IMR-90 (cell line): ENCODE measurements at regions not wholly inside any gene's neighbourhood (a gene's known extent, or its start where the extent isn't known, plus 50 kb on each side); places are given as distances from the start of the nearest gene placed in this dataset.
A peak's percentile ranks its signal among the peaks of the same experiment; 100 is the strongest.

Experiments
- ATAC-seq: fragments of 200-7000 bp; cut with Tn5 transposase; 2 replicates; pipeline ENCODE4 v1.9.1; 2020; ENCODE audit warnings: low read depth, mild to moderate bottlenecking, moderate library complexity
- BruUV-seq: library from RNA; stranded (reverse); fragments of 400-500 nt; replicated peaks from 2 replicates; lab custom pipeline; 2021; lab: Mats Ljungman, UMichigan
- CTCF ChIA-PET: fragments of 300-600 bp; formaldehyde crosslinking; extraction: SDS; loops from one replicate; lab custom pipeline; 2021; ENCODE audit warnings: antibody characterized with exemption; lab: Yijun Ruan, JAX
- POLR2A ChIA-PET: fragments of 300-600 bp; sonication (Branson Sonifier 250); formaldehyde crosslinking; loops from one replicate; lab custom pipeline; 2022; ENCODE audit warnings: antibody characterized with exemption; ENCODE audit not compliant: unreplicated experiment; lab: Charles Lee
- DNase-seq: peaks from one replicate; pipeline ENCODE4 v3.0.0; 2013
- H2AFZ ChIP-seq: replicated peaks from 2 replicates; pipeline ENCODE3; 2013; ENCODE audit warnings: low read length, mild to moderate bottlenecking; ENCODE audit not compliant: poor library complexity
- H2AK5ac ChIP-seq: 2 replicates; pipeline ENCODE4 v1.6.1; 2013; ENCODE audit warnings: low read depth, low read length, inconsistent platforms
- H2AK9ac ChIP-seq: replicated peaks from 2 replicates; pipeline ENCODE3; 2013; ENCODE audit warnings: mild to moderate bottlenecking, low read depth, low read length, moderate library complexity; ENCODE audit not compliant: poor library complexity
- H2BK120ac ChIP-seq: 2 replicates; pipeline ENCODE4 v1.6.1; 2013; ENCODE audit warnings: low read depth, low read length, inconsistent platforms
- H2BK15ac ChIP-seq: 3 replicates; pipeline ENCODE4 v1.6.1; 2013; ENCODE audit warnings: low read depth, low read length, inconsistent platforms
- H2BK20ac ChIP-seq: 2 replicates; pipeline ENCODE4 v1.6.1; 2013; ENCODE audit warnings: low read depth, mild to moderate bottlenecking, inconsistent platforms, low read length, moderate library complexity
- H2BK5ac ChIP-seq: 2 replicates; pipeline ENCODE4 v1.6.1; 2013; ENCODE audit warnings: mild to moderate bottlenecking, low read depth, low read length, inconsistent platforms; ENCODE audit not compliant: poor library complexity, severe bottlenecking
- H3K14ac ChIP-seq: replicated peaks from 2 replicates; pipeline ENCODE4 v1.6.1; 2013; ENCODE audit warnings: low read depth, low read length, inconsistent platforms
- H3K18ac ChIP-seq: 2 replicates; pipeline ENCODE4 v1.6.1; 2013; ENCODE audit warnings: low read depth, low read length, control low read depth
- H3K23ac ChIP-seq: 2 replicates; pipeline ENCODE4 v1.6.1; 2013; ENCODE audit warnings: low read depth, low read length, inconsistent platforms
- H3K27ac ChIP-seq: 2 replicates; pipeline ENCODE4 v1.5.1; 2013; ENCODE audit warnings: mild to moderate bottlenecking, control low read depth, low read length; ENCODE audit not compliant: insufficient read depth
- H3K27me3 ChIP-seq: 2 replicates; pipeline ENCODE4 v1.6.1; 2013; ENCODE audit warnings: low read length; ENCODE audit not compliant: control insufficient read depth, insufficient read depth
- H3K36me3 ChIP-seq: 2 replicates; pipeline ENCODE4 v1.6.1; 2013; ENCODE audit warnings: low read length, mixed read lengths; ENCODE audit not compliant: control insufficient read depth, insufficient read depth
- H3K4ac ChIP-seq: 2 replicates; pipeline ENCODE4 v1.6.1; 2013; ENCODE audit warnings: low read depth, low read length, inconsistent platforms
- H3K4me1 ChIP-seq: 2 replicates; pipeline ENCODE4 v1.6.1; 2013; ENCODE audit warnings: low read length, mixed read lengths; ENCODE audit not compliant: control insufficient read depth, insufficient read depth
- H3K4me2 ChIP-seq: 2 replicates; pipeline ENCODE4 v1.6.1; 2013; ENCODE audit warnings: low read depth, mild to moderate bottlenecking, control low read depth, low read length, moderate library complexity
- H3K4me3 ChIP-seq: 2 replicates; pipeline ENCODE4 v1.5.1; 2013; ENCODE audit warnings: low read depth, mild to moderate bottlenecking, control low read depth, low read length, moderate library complexity; ENCODE audit not compliant: insufficient read depth
- H3K56ac ChIP-seq: 2 replicates; pipeline ENCODE4 v1.6.1; 2013; ENCODE audit warnings: low read length, inconsistent platforms; ENCODE audit not compliant: insufficient read depth; ENCODE audit errors: extremely low read depth
- H3K79me1 ChIP-seq, 2 experiments: 2 replicates each; pipeline ENCODE4 v1.6.1; 2013; ENCODE audit warnings: low read length in 2 of 2, inconsistent platforms in 1 of 2, low read depth in 1 of 2
- H3K9ac ChIP-seq: 2 replicates; pipeline ENCODE4 v1.6.1; 2013; ENCODE audit warnings: low read depth, low read length, control low read depth
- H3K9me1 ChIP-seq: 2 replicates; pipeline ENCODE4 v1.6.1; 2013; ENCODE audit warnings: low read length, inconsistent platforms; ENCODE audit not compliant: insufficient read depth
- H3K9me3 ChIP-seq: 2 replicates; pipeline ENCODE4 v1.6.1; 2013; ENCODE audit warnings: low read length; ENCODE audit not compliant: control insufficient read depth, insufficient read depth
- H4K20me1 ChIP-seq: 2 replicates; pipeline ENCODE4 v1.6.1; 2013; ENCODE audit warnings: low read length, inconsistent platforms; ENCODE audit not compliant: insufficient read depth
- H4K5ac ChIP-seq: 2 replicates; pipeline ENCODE4 v1.6.1; 2013; ENCODE audit warnings: mild to moderate bottlenecking, low read depth, low read length, control low read depth
- H4K8ac ChIP-seq, 2 experiments: 2 replicates each; pipeline ENCODE4 v1.6.1; 2013; ENCODE audit warnings: low read depth in 2 of 2, low read length in 2 of 2, control low read depth in 1 of 2, inconsistent platforms in 1 of 2
- H4K91ac ChIP-seq: 2 replicates; pipeline ENCODE4 v1.6.1; 2013; ENCODE audit warnings: low read depth, low read length, inconsistent platforms; ENCODE audit not compliant: insufficient read depth
- BHLHE40 ChIP-seq: fragments of 150-350 bp; IDR thresholded peaks from 2 replicates; pipeline ENCODE4 v1.6.1; 2016; ENCODE audit warnings: mild to moderate bottlenecking, low read depth, low read length
- CEBPB ChIP-seq: IDR thresholded peaks from 2 replicates; pipeline ENCODE4 v1.6.1; 2012; ENCODE audit warnings: low read depth, low read length, improper control_type of control experiment
- CHD1 ChIP-seq: IDR thresholded peaks from 2 replicates; pipeline ENCODE4 v1.6.1; 2012; ENCODE audit warnings: low read depth, low read length, improper control_type of control experiment
- CTCF ChIP-seq: conservative IDR thresholded peaks from 2 replicates; pipeline ENCODE4 v1.5.1; 2012; ENCODE audit warnings: mild to moderate bottlenecking, low read depth, low read length, improper control_type of control experiment
- ELK1 ChIP-seq: fragments of 150-350 bp; IDR thresholded peaks from 2 replicates; pipeline ENCODE4 v1.6.1; 2016; ENCODE audit warnings: low read depth, mild to moderate bottlenecking, low read length, moderate library complexity, borderline replicate concordance
- FOS ChIP-seq: fragments of 150-350 bp; IDR thresholded peaks from 2 replicates; pipeline ENCODE4 v1.6.1; 2016; ENCODE audit warnings: low read depth, low read length
- MAFK ChIP-seq: IDR thresholded peaks from 2 replicates; pipeline ENCODE4 v1.6.1; 2012; ENCODE audit warnings: low read depth, low read length, improper control_type of control experiment
- POLR2A ChIP-seq: IDR thresholded peaks from 2 replicates; pipeline ENCODE4 v1.6.1; 2012; ENCODE audit warnings: mild to moderate bottlenecking, low read depth, low read length
- RAD21 ChIP-seq: IDR thresholded peaks from 2 replicates; pipeline ENCODE4 v1.6.1; 2012; ENCODE audit warnings: low read length, improper control_type of control experiment
- RCOR1 ChIP-seq: IDR thresholded peaks from 2 replicates; pipeline ENCODE4 v1.6.1; 2012; ENCODE audit warnings: mild to moderate bottlenecking, low read length, improper control_type of control experiment; ENCODE audit not compliant: insufficient replicate concordance
- RFX5 ChIP-seq: IDR thresholded peaks from 2 replicates; pipeline ENCODE4 v1.8.0; 2012; ENCODE audit warnings: low read depth, mild to moderate bottlenecking, low read length, moderate library complexity
- SMC3 ChIP-seq: fragments of 150-350 bp; IDR thresholded peaks from 2 replicates; pipeline ENCODE4 v1.6.1; 2016; ENCODE audit warnings: low read depth, mild to moderate bottlenecking, antibody characterized with exemption, low read length, moderate library complexity
- WGBS, 2 experiments: methylation state at CpG; one replicate each; pipeline versions ENCODE4 v1.1.5 to v1.1.7; 2013; ENCODE audit warnings: missing lambda C conversion rate in 2 of 2; ENCODE audit not compliant: insufficient read length in 1 of 2; ENCODE audit errors: extremely low coverage in 2 of 2; 5-methylcytosine and 5-hydroxymethylcytosine counted together
- dilution Hi-C: fragments of 300-500 bp; cut with HindIII; formaldehyde crosslinking; loops from one replicate; pipeline ENCODE4 v1.14.3; 2018; ENCODE audit warnings: low sequenced_read_pairs; ENCODE audit not compliant: unreplicated experiment
- in situ Hi-C: fragments of 300-500 bp; cut with MboI; formaldehyde crosslinking; loops from 3 replicates; pipeline ENCODE4 v1.14.3; 2019; ENCODE audit warnings: low sequenced_read_pairs, inconsistent platforms, mixed read lengths
- intact Hi-C: fragments of 100-400 bp; cut with micrococcal nuclease; formaldehyde crosslinking; loops from 2 replicates; pipeline ENCODE4 v1.10.0; 2022

DNA sequence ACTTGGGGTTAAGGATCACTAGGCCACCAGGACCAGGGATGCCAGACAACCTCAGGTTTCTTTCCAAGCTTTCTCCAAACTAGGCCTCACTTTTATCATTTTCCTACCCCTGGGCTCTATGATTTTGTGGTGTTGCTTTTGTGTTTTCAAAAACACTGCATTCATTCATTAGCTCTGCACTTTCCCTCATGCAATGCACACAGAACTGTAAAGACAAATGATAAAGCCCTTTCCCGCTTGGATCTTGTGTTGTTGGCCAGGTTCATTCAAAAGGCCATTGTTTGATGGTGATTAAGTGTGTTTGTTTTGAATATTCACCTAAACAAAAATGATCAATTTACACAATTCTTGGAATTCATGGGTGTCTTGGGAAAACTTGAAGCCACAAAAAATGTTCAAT, 210.7 kb upstream of the TNP1 start:
- DNase-seq (no peak), ATAC-seq (no peak)
- Histone ChIP-seq H3K9me3 (peaks cover 7% of the 10 kb centered on the region), H2BK15ac (peak overlapping the region; percentile 55; the same call in 2 of the 3 replicates), H3K9me1 (peaks cover 19% of the 10 kb centered on the region), H2AFZ (no peak overlapping the region), H4K5ac (no peak overlapping the region), H3K4me3 (no peak overlapping the region), H2BK20ac (0 out of 2 replicates have a peak overlapping the region, but pooled peaks have one; percentile 8), H3K27me3 (no peaks in the 10 kb centered on the region), H3K79me1 (no peaks in the 10 kb centered on the region), H2BK120ac (peak overlapping the region; percentile 80), H3K56ac (no peak overlapping the region), H2AK5ac (no peak overlapping the region), H3K14ac (0 out of 2 replicates have a peak overlapping the region, but pooled peaks have one; percentile 23), H3K36me3 (no peaks in the 10 kb centered on the region), H3K27ac (no peak overlapping the region), H3K9ac (no peak overlapping the region), H3K4ac (peak overlapping the region; percentile 56), H3K18ac (peak overlapping the region; percentile 6; the same call in 1 of the 2 replicates), H3K23ac (peak overlapping the region; percentile 51; the same call in 1 of the 2 replicates), H3K4me1 (peaks cover 17% of the 10 kb centered on the region), H4K8ac (peak overlapping the region in 1 of 2 experiments; percentile 56; a peak in 1 of 4 replicates), H3K4me2 (no peak overlapping the region), H4K91ac (peak overlapping the region; percentile 40; the same call in 1 of the 2 replicates), H2BK5ac (no peak overlapping the region), H2AK9ac (no peak overlapping the region), H4K20me1 (no peaks in the 10 kb centered on the region)
- CTCF ChIA-PET, result interaction anchor here (0.6 to 0.9 kb wide), 2 partner anchors 51 to 385 kb away, joined by 3 read pairs; no protein-coding TSS in a partner anchor
- POLR2A ChIA-PET, result no interaction called here
- no CpG with 5 or more reads among the region's 1 CpG for WGBS, 2 experiments
- intact Hi-C loops, result no loop called here
- dilution Hi-C loops, result no loop called here
- TF ChIP-seq MAFK (no peak), BHLHE40 (no peak), CEBPB (no peak), RCOR1 (no peak), CHD1 (no peak), FOS (no peak), RAD21 (no peak), ELK1 (no peak), SMC3 (no peak), CTCF (no peak), RFX5 (no peak), POLR2A (no peak)
- in situ Hi-C loops, result no loop called here
- no TSS peak for BruUV-seq
